ENCODE measurements at regions not wholly inside any gene's neighbourhood (a gene's known extent, or its start where the extent isn't known, plus 50 kb on each side); places are given as distances from the start of the nearest gene placed in this dataset.

DNA sequence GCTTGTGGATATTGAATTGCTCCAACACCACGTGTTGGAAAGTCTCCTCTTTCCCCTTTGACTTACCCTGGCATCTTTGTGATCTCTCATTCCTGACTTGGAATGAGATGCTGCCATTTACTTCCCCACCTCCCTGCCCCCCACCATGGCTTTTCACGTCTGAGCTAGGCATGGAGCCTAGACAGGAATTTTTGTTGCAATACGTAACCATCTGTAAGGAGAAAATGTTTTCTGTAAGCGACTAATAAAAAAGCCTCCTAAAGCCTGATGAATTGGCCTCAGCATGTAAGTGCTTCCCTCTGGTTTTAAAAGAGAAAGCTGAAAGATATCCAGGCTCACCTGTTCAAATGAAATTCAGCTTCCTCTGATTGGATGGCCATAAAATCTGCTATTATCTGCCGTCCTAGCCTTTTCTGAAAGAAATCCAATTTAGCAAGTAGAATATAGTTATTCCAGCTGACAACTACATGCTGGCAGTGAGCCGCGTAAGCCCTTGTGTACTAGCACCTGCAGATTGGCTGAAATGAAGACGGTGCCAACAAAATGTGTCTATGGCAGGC, 200.1 kb downstream of the NSG2 start:
- TF ChIP-seq GLIS3 (CRISPR knock-in tag; IDR thresholded peaks at IDR 0.05) (no peak), TCF4 (CRISPR knock-in tag; IDR thresholded peaks at IDR 0.05; ENCODE audit: borderline replicate concordance) (no peak), ZFP3 (CRISPR knock-in tag; IDR thresholded peaks at IDR 0.05) (no peak), ESRRG (CRISPR knock-in tag; IDR thresholded peaks at IDR 0.05) (no peak), ZFP30 (CRISPR knock-in tag; IDR thresholded peaks at IDR 0.05) (no peak), SNAI2 (CRISPR knock-in tag; IDR thresholded peaks at IDR 0.05) (no peak)
- TF ChIP-seq, protein P1, sequence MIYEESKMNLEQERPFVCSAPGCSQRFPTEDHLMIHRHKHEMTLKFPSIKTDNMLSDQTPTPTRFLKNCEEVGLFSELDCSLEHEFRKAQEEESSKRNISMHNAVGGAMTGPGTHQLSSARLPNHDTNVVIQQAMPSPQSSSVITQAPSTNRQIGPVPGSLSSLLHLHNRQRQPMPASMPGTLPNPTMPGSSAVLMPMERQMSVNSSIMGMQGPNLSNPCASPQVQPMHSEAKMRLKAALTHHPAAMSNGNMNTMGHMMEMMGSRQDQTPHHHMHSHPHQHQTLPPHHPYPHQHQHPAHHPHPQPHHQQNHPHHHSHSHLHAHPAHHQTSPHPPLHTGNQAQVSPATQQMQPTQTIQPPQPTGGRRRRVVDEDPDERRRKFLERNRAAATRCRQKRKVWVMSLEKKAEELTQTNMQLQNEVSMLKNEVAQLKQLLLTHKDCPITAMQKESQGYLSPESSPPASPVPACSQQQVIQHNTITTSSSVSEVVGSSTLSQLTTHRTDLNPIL (CRISPR knock-in tag; IDR thresholded peaks at IDR 0.05; ENCODE audit: low read depth), result no peak
- TF ChIP-seq, protein P2, sequence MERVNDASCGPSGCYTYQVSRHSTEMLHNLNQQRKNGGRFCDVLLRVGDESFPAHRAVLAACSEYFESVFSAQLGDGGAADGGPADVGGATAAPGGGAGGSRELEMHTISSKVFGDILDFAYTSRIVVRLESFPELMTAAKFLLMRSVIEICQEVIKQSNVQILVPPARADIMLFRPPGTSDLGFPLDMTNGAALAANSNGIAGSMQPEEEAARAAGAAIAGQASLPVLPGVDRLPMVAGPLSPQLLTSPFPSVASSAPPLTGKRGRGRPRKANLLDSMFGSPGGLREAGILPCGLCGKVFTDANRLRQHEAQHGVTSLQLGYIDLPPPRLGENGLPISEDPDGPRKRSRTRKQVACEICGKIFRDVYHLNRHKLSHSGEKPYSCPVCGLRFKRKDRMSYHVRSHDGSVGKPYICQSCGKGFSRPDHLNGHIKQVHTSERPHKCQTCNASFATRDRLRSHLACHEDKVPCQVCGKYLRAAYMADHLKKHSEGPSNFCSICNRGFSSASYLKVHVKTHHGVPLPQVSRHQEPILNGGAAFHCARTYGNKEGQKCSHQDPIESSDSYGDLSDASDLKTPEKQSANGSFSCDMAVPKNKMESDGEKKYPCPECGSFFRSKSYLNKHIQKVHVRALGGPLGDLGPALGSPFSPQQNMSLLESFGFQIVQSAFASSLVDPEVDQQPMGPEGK (CRISPR knock-in tag; IDR thresholded peaks at IDR 0.05; ENCODE audit: borderline replicate concordance), result no peak

All from SK-N-SH treated with all-trans-retinoic acid at 6 μM for 48 hours (cell line).